OCI-LY7 (cell line): ENCODE measurements at regions not wholly inside any gene's neighbourhood (a gene's known extent, or its start where the extent isn't known, plus 50 kb on each side); places are given as distances from the start of the nearest gene placed in this dataset.
"Not testable (repeated sequence)": the region's sequence is repeated elsewhere in the genome, so short reads cannot be mapped to it uniquely, and the experiment has no call there.

Experiments used
- BruUV-seq: library from RNA; stranded (reverse); fragments of 400-500 nt; replicated peaks from 2 replicates; lab custom pipeline; 2021; lab: Mats Ljungman, UMichigan
- CTCF ChIA-PET: fragments of 300-600 bp; sonication (Branson Sonifier 250); formaldehyde crosslinking; loops from one replicate; lab custom pipeline; 2022; ENCODE audit warnings: antibody characterized with exemption; ENCODE audit not compliant: unreplicated experiment; lab: Charles Lee
- POLR2A ChIA-PET: fragments of 300-600 bp; sonication (Branson Sonifier 250); formaldehyde crosslinking; loops from one replicate; lab custom pipeline; 2022; ENCODE audit warnings: antibody characterized with exemption; lab: Charles Lee
- DNase-seq: peaks from one replicate; pipeline ENCODE4 v3.0.0-alpha.2; 2015; ENCODE audit warnings: low spot score
- H2AFZ ChIP-seq: fragments of 200-600 bp; sonication (generic), shearing (Covaris generic); 2 replicates; pipeline ENCODE4 v1.6.1; 2014; ENCODE audit warnings: mild to moderate bottlenecking, antibody characterized with exemption, low read length, moderate library complexity
- H3K27ac ChIP-seq: fragments of 200-600 bp; sonication (generic); 2 replicates; pipeline ENCODE4 v1.5.1; 2014; ENCODE audit warnings: mixed run types, low read depth, mild to moderate bottlenecking, moderate library complexity, low read length, inconsistent platforms; ENCODE audit not compliant: poor library complexity, severe bottlenecking
- H3K36me3 ChIP-seq: fragments of 200-600 bp; sonication (generic); 2 replicates; pipeline ENCODE4 v1.6.1; 2014; ENCODE audit warnings: mild to moderate bottlenecking, antibody characterized with exemption, low read length, moderate library complexity, mixed read lengths; ENCODE audit not compliant: insufficient read depth
- H3K4me1 ChIP-seq: fragments of 200-600 bp; sonication (generic); 2 replicates; pipeline ENCODE4 v1.5.1; 2014; ENCODE audit warnings: mild to moderate bottlenecking, low read length; ENCODE audit not compliant: insufficient read depth, poor library complexity, severe bottlenecking
- H3K4me2 ChIP-seq: fragments of 200-600 bp; sonication (generic); 2 replicates; pipeline ENCODE4 v1.6.1; 2014; ENCODE audit warnings: mild to moderate bottlenecking, low read length
- H3K4me3 ChIP-seq: fragments of 200-600 bp; sonication (generic); 2 replicates; pipeline ENCODE4 v1.5.1; 2014; ENCODE audit warnings: mild to moderate bottlenecking, low read depth, low read length; ENCODE audit not compliant: poor library complexity, severe bottlenecking
- H3K79me2 ChIP-seq: fragments of 200-600 bp; sonication (generic); 2 replicates; pipeline ENCODE4 v1.6.1; 2016; ENCODE audit warnings: low read depth, mild to moderate bottlenecking, low read length, moderate library complexity, mixed read lengths; ENCODE audit not compliant: insufficient read depth
- H3K9me2 ChIP-seq: fragments of 200-600 bp; sonication (generic); 2 replicates; pipeline ENCODE4 v1.6.1; 2016; ENCODE audit warnings: mild to moderate bottlenecking, low read length, mixed read lengths; ENCODE audit not compliant: insufficient read depth
- H3K9me3 ChIP-seq: fragments of 200-600 bp; sonication (generic); 2 replicates; pipeline ENCODE4 v1.6.1; 2014; ENCODE audit warnings: mild to moderate bottlenecking, mixed run types, low read length, mixed read lengths
- H4K20me1 ChIP-seq: fragments of 200-600 bp; sonication (generic); 2 replicates; pipeline ENCODE4 v1.6.1; 2014; ENCODE audit warnings: mild to moderate bottlenecking, antibody characterized with exemption, low read length, moderate library complexity, mixed read lengths; ENCODE audit not compliant: insufficient read depth
- CTCF ChIP-seq: fragments of 200-600 bp; sonication (generic); conservative IDR thresholded peaks from 2 replicates; pipeline ENCODE4 v1.5.1; 2014; ENCODE audit warnings: mild to moderate bottlenecking, antibody characterized with exemption, low read length, moderate library complexity, mixed read lengths
- EZH2phosphoT487 ChIP-seq: fragments of 200-600 bp; sonication (generic); IDR thresholded peaks from 2 replicates; pipeline ENCODE4 v1.6.1; 2018; ENCODE audit warnings: low read depth, borderline replicate concordance, mild to moderate bottlenecking, mixed run types, antibody characterized with exemption, low read length, moderate library complexity, mixed read lengths
- intact Hi-C: fragments of 100-400 bp; cut with micrococcal nuclease; formaldehyde crosslinking; loops from one replicate; pipeline ENCODE4 v1.10.0; 2022; ENCODE audit not compliant: unreplicated experiment

- intact Hi-C loops = no loop called here
- H3K4me1 ChIP-seq = no peaks in the 10 kb centered on the region
- POLR2A ChIA-PET = no interaction called here
- no peak for TF ChIP-seq CTCF
- TF ChIP-seq EZH2phosphoT487 = no peak
- DNase-seq = no peak
- H3K27ac ChIP-seq = no peak overlapping the region
- no peaks in the 10 kb centered on the region for H4K20me1 ChIP-seq
- no peaks in the 10 kb centered on the region for H3K9me2 ChIP-seq
- no peaks in the 10 kb centered on the region for H3K36me3 ChIP-seq
- BruUV-seq = no TSS peak
- H3K9me3 ChIP-seq = no peaks in the 10 kb centered on the region
- no peak overlapping the region for H2AFZ ChIP-seq
- H3K4me2 ChIP-seq = no peak overlapping the region
- no peaks in the 10 kb centered on the region for H3K79me2 ChIP-seq
- no peak overlapping the region for H3K4me3 ChIP-seq
- CTCF ChIA-PET = no interaction called here
Observed at GRCh38 chr15:84391191-84391590, 155.6 kb downstream of the GOLGA6L4 start.

GRCh38 chr15:84392020-84392419 is 156.4 kb downstream of the GOLGA6L4 start:
- H3K4me1 ChIP-seq, POLR2A ChIA-PET, H3K9me3 ChIP-seq, H3K79me2 ChIP-seq, H4K20me1 ChIP-seq, CTCF ChIA-PET, H3K4me2 ChIP-seq, H3K4me3 ChIP-seq, H2AFZ ChIP-seq, H3K9me2 ChIP-seq, intact Hi-C loops, BruUV-seq, H3K36me3 ChIP-seq, DNase-seq, H3K27ac ChIP-seq: not testable (repeated sequence)

- H4K20me1 ChIP-seq, intact Hi-C loops, H3K79me2 ChIP-seq, H3K36me3 ChIP-seq, H2AFZ ChIP-seq, CTCF ChIA-PET, H3K4me1 ChIP-seq, H3K4me3 ChIP-seq, H3K9me3 ChIP-seq, BruUV-seq, H3K9me2 ChIP-seq, H3K27ac ChIP-seq, DNase-seq, POLR2A ChIA-PET, H3K4me2 ChIP-seq: not testable (repeated sequence)
Observed at GRCh38 chr15:84393386-84393936, 157.9 kb downstream of the GOLGA6L4 start.

GRCh38 chr15:84393966-84394365 is 158.4 kb downstream of the GOLGA6L4 start:
- H3K4me2 ChIP-seq, CTCF ChIA-PET, H3K9me3 ChIP-seq, intact Hi-C loops, DNase-seq, BruUV-seq, H3K27ac ChIP-seq, POLR2A ChIA-PET, H4K20me1 ChIP-seq, H3K4me1 ChIP-seq, H3K79me2 ChIP-seq, H2AFZ ChIP-seq, H3K36me3 ChIP-seq, H3K4me3 ChIP-seq, H3K9me2 ChIP-seq: not testable (repeated sequence)

- BruUV-seq, H4K20me1 ChIP-seq, H3K4me1 ChIP-seq, intact Hi-C loops, DNase-seq, H3K79me2 ChIP-seq, H3K9me3 ChIP-seq, H3K9me2 ChIP-seq, H2AFZ ChIP-seq, CTCF ChIA-PET, H3K27ac ChIP-seq, H3K4me2 ChIP-seq, H3K4me3 ChIP-seq, POLR2A ChIA-PET, H3K36me3 ChIP-seq: not testable (repeated sequence)
Observed at GRCh38 chr15:84395384-84395783, 159.8 kb downstream of the GOLGA6L4 start.

GRCh38 chr15:84395881-84396280 is 160.3 kb downstream of the GOLGA6L4 start:
- CTCF ChIA-PET, H3K4me1 ChIP-seq, H3K9me2 ChIP-seq, intact Hi-C loops, POLR2A ChIA-PET, BruUV-seq, H3K27ac ChIP-seq, H3K9me3 ChIP-seq, H2AFZ ChIP-seq, H3K36me3 ChIP-seq, H3K4me3 ChIP-seq, H3K4me2 ChIP-seq, H4K20me1 ChIP-seq, H3K79me2 ChIP-seq, DNase-seq: not testable (repeated sequence)
